ENCODE measurements at regions not wholly inside any gene's neighbourhood (a gene's known extent, or its start where the extent isn't known, plus 50 kb on each side); places are given as distances from the start of the nearest gene placed in this dataset.

GRCh38 chr6:56393615-56394612, 146.5 kb upstream of the COL21A1 start:
- Histone ChIP-seq H3K4me1 (no peaks in the 10 kb centered on the region), H2AFZ (no peak overlapping the region), H3K27ac (no peak overlapping the region), H3K27me3 (ENCODE audit: control insufficient read depth, insufficient read depth, low read length) (no peaks in the 10 kb centered on the region), H3K4me3 (ENCODE audit: low read depth, low read length) (no peak overlapping the region), H3K9ac (no peak overlapping the region), H3K36me3 (ENCODE audit: control insufficient read depth, insufficient read depth, low read length) (no peaks in the 10 kb centered on the region), H3K4me2 (ENCODE audit: low read length) (no peak overlapping the region), H3K79me2 (no peaks in the 10 kb centered on the region), H3K9me3 (ENCODE audit: control insufficient read depth, low read length) (no peaks in the 10 kb centered on the region)
- no peak for TF ChIP-seq CTCF (IDR thresholded peaks at IDR 0.05)

- Histone ChIP-seq H3K27me3 (ENCODE audit: control insufficient read depth, insufficient read depth, low read length) (no peaks in the 10 kb centered on the region), H3K79me2 (no peaks in the 10 kb centered on the region), H3K9ac (no peak overlapping the region), H3K4me1 (peaks cover 10% of the 10 kb centered on the region), H3K4me3 (ENCODE audit: low read depth, low read length) (no peak overlapping the region), H3K36me3 (ENCODE audit: control insufficient read depth, insufficient read depth, low read length) (no peaks in the 10 kb centered on the region), H3K9me3 (ENCODE audit: control insufficient read depth, low read length) (no peaks in the 10 kb centered on the region), H3K4me2 (ENCODE audit: low read length) (no peak overlapping the region), H3K27ac (no peak overlapping the region), H2AFZ (no peak overlapping the region)
- TF ChIP-seq CTCF (IDR thresholded peaks at IDR 0.05), result no peak
These were observed 141.0 kb upstream of the COL21A1 start for GRCh38 chr6:56388415-56388755.

- H3K4me3 ChIP-seq (ENCODE audit: low read depth, low read length), result no peak overlapping the region
- no peak overlapping the region for H3K4me2 ChIP-seq (ENCODE audit: low read length)
- no peaks in the 10 kb centered on the region for H3K36me3 ChIP-seq (ENCODE audit: control insufficient read depth, insufficient read depth, low read length)
- H3K27me3 ChIP-seq (ENCODE audit: control insufficient read depth, insufficient read depth, low read length), result no peaks in the 10 kb centered on the region
- no peak overlapping the region for H3K27ac ChIP-seq
- peaks cover 10% of the 10 kb centered on the region for H3K4me1 ChIP-seq
- no peaks in the 10 kb centered on the region for H3K79me2 ChIP-seq
- no peak overlapping the region for H3K9ac ChIP-seq
- no peak for TF ChIP-seq CTCF (IDR thresholded peaks at IDR 0.05)
- no peak overlapping the region for H2AFZ ChIP-seq
- no peaks in the 10 kb centered on the region for H3K9me3 ChIP-seq (ENCODE audit: control insufficient read depth, low read length)
These were observed 140.4 kb upstream of the COL21A1 start for GRCh38 chr6:56387621-56388414.

GRCh38 chr6:56386717-56387116, 139.3 kb upstream of the COL21A1 start:
- peak overlapping the region; percentile 39 for H3K27ac ChIP-seq

More at GRCh38 chr6:56386717-56387116, 139.3 kb upstream of the COL21A1 start:
- Histone ChIP-seq H3K9ac (no peak overlapping the region), H3K4me3 (ENCODE audit: low read depth, low read length) (no peak overlapping the region), H3K4me1 (peaks cover 14% of the 10 kb centered on the region), H3K9me3 (ENCODE audit: control insufficient read depth, low read length) (no peaks in the 10 kb centered on the region), H3K4me2 (ENCODE audit: low read length) (no peak overlapping the region), H3K27me3 (ENCODE audit: control insufficient read depth, insufficient read depth, low read length) (no peaks in the 10 kb centered on the region), H2AFZ (peak overlapping the region; percentile 43), H3K36me3 (ENCODE audit: control insufficient read depth, insufficient read depth, low read length) (no peaks in the 10 kb centered on the region), H3K79me2 (no peaks in the 10 kb centered on the region)
- no peak for TF ChIP-seq CTCF (IDR thresholded peaks at IDR 0.05)
